H1 (cell line): ENCODE measurements at regions not wholly inside any gene's neighbourhood (a gene's known extent, or its start where the extent isn't known, plus 50 kb on each side); places are given as distances from the start of the nearest gene placed in this dataset.

ENCODE experiments used
- CTCF ChIA-PET: fragments of 300-600 bp; sonication (Branson Sonifier 250); formaldehyde crosslinking; loops from one replicate; lab custom pipeline; 2021; ENCODE audit not compliant: partially characterized antibody; lab: Charles Lee
- POLR2A ChIA-PET: fragments of 300-600 bp; sonication (Branson Sonifier 250); formaldehyde crosslinking; loops from one replicate; lab custom pipeline; 2021; ENCODE audit warnings: inconsistent platforms; ENCODE audit not compliant: partially characterized antibody; lab: Charles Lee
- DNase-seq, 2 experiments: peaks; one replicate each; pipeline versions ENCODE4 v3.0.0 to v3.0.0-alpha.2; 2010 to 2022; ENCODE audit warnings: low spot score in 2 of 2, low read depth in 1 of 2, mixed read lengths in 1 of 2
- FAIRE-seq: peaks from 2 replicates; lab custom pipeline; 2011; peaks lifted over from hg19 to GRCh38; lab: Jason Lieb, UNC
- H2AFZ ChIP-seq: 2 replicates; pipeline ENCODE4 v1.8.1; 2012; ENCODE audit warnings: low read length, inconsistent platforms
- H2AK5ac ChIP-seq: 2 replicates; pipeline ENCODE4 v1.6.1; 2013; ENCODE audit warnings: low read depth, low read length
- H2BK120ac ChIP-seq: replicated peaks from 2 replicates; pipeline ENCODE3; 2013; ENCODE audit warnings: low read depth, low read length, inconsistent platforms
- H2BK12ac ChIP-seq: 2 replicates; pipeline ENCODE4 v1.6.1; 2013; ENCODE audit warnings: low read depth, low read length
- H2BK15ac ChIP-seq: 2 replicates; pipeline ENCODE4 v1.6.1; 2013; ENCODE audit warnings: low read length
- H2BK20ac ChIP-seq: 2 replicates; pipeline ENCODE4 v1.6.1; 2013; ENCODE audit warnings: low read length
- H2BK5ac ChIP-seq: 2 replicates; pipeline ENCODE4 v1.6.1; 2013; ENCODE audit warnings: low read depth, low read length
- H3K14ac ChIP-seq: 2 replicates; pipeline ENCODE4 v1.6.1; 2013; ENCODE audit warnings: inconsistent platforms; ENCODE audit not compliant: insufficient read length
- H3K18ac ChIP-seq: 2 replicates; pipeline ENCODE4 v1.6.1; 2013; ENCODE audit warnings: low read length; ENCODE audit errors: extremely low read depth
- H3K23ac ChIP-seq: 2 replicates; pipeline ENCODE4 v1.6.1; 2013; ENCODE audit warnings: inconsistent platforms; ENCODE audit not compliant: insufficient read length
- H3K23me2 ChIP-seq: 2 replicates; pipeline ENCODE4 v1.6.1; 2013; ENCODE audit warnings: low read depth, low read length
- H3K27ac ChIP-seq: 2 replicates; pipeline ENCODE4 v1.6.1; 2011; ENCODE audit warnings: low read depth, low read length, inconsistent platforms
- H3K27me3 ChIP-seq, 4 experiments: replicated peaks in 1 of 4; 1 replicate in 1 of 4; 2 replicates in 3 of 4; pipeline versions ENCODE4 v1.6.1 to v1.8.1; 2011 to 2013; ENCODE audit warnings: low read length in 3 of 4, mild to moderate bottlenecking in 3 of 4, inconsistent platforms in 2 of 4, mixed read lengths in 2 of 4, moderate library complexity in 1 of 4; ENCODE audit not compliant: control insufficient read depth in 3 of 4, insufficient read depth in 3 of 4; ENCODE audit errors: extremely low read depth in 1 of 4
- H3K36me3 ChIP-seq, 4 experiments: 2 replicates each; pipeline versions ENCODE4 v1.6.1 to v1.8.1; 2011 to 2013; ENCODE audit warnings: mild to moderate bottlenecking in 4 of 4, low read length in 3 of 4, moderate library complexity in 2 of 4, control low read depth in 1 of 4, inconsistent platforms in 1 of 4; ENCODE audit not compliant: insufficient read depth in 4 of 4, control insufficient read depth in 2 of 4
- H3K4ac ChIP-seq: replicated peaks from 2 replicates; pipeline ENCODE3; 2013; ENCODE audit warnings: low read length, low read depth, mixed read lengths, inconsistent platforms; ENCODE audit not compliant: insufficient read length
- H3K4me1 ChIP-seq, 4 experiments: replicated peaks in 1 of 4; 1 replicate in 1 of 4; 2 replicates in 3 of 4; pipeline versions ENCODE4 v1.6.1 to v1.8.1; 2011 to 2013; ENCODE audit warnings: low read length in 3 of 4, inconsistent platforms in 2 of 4, mixed read lengths in 1 of 4; ENCODE audit not compliant: insufficient read depth in 4 of 4, control insufficient read depth in 3 of 4
- H3K4me2 ChIP-seq, 2 experiments: 2 replicates each; pipeline versions ENCODE4 v1.6.1 to v1.8.1; 2011 to 2013; ENCODE audit warnings: low read depth in 2 of 2, low read length in 2 of 2, control low read depth in 1 of 2, inconsistent platforms in 1 of 2, mild to moderate bottlenecking in 1 of 2; ENCODE audit not compliant: insufficient read depth in 1 of 2
- H3K4me3 ChIP-seq, 4 experiments: fragments of 200-600, 300-600 bp in 1 of 4; sonication (generic), shearing (Covaris generic), sonication (Bioruptor Twin) in 1 of 4; 2 replicates each; pipeline versions ENCODE4 v1.5.1 to v1.8.1; 2011 to 2016; ENCODE audit warnings: low read length in 4 of 4, low read depth in 3 of 4, control low read depth in 2 of 4, inconsistent platforms in 2 of 4, mild to moderate bottlenecking in 2 of 4, mixed read lengths in 1 of 4, moderate library complexity in 1 of 4; ENCODE audit not compliant: insufficient read depth in 2 of 4; ENCODE audit errors: extremely low read depth in 1 of 4
- H3K56ac ChIP-seq: replicated peaks from 2 replicates; pipeline ENCODE3; 2013; ENCODE audit warnings: low read depth, mild to moderate bottlenecking, mixed read lengths, low read length, inconsistent platforms; ENCODE audit not compliant: insufficient read length
- H3K79me1 ChIP-seq: 2 replicates; pipeline ENCODE4 v1.6.1; 2013; ENCODE audit warnings: low read depth, low read length, control low read depth
- H3K79me2 ChIP-seq, 2 experiments: 2 replicates each; pipeline versions ENCODE4 v1.6.1 to v1.8.1; 2012 to 2013; ENCODE audit warnings: low read length in 2 of 2, mild to moderate bottlenecking in 2 of 2, inconsistent platforms in 1 of 2; ENCODE audit not compliant: insufficient read depth in 2 of 2, control insufficient read depth in 1 of 2
- H3K9ac ChIP-seq, 4 experiments: replicated peaks in 1 of 4; 1 replicate in 1 of 4; 2 replicates in 3 of 4; pipeline versions ENCODE4 v1.6.1 to v1.8.1; 2011 to 2013; ENCODE audit warnings: low read depth in 3 of 4, low read length in 3 of 4, control low read depth in 2 of 4, mild to moderate bottlenecking in 2 of 4, moderate library complexity in 2 of 4, inconsistent platforms in 1 of 4; ENCODE audit errors: extremely low read depth in 1 of 4
- H3K9me3 ChIP-seq, 2 experiments: 2 replicates each; pipeline versions ENCODE4 v1.6.1 to v1.8.1; 2012 to 2013; ENCODE audit warnings: mild to moderate bottlenecking in 2 of 2, moderate library complexity in 2 of 2, control low read depth in 1 of 2, inconsistent platforms in 1 of 2, low read depth in 1 of 2, low read length in 1 of 2, mixed read lengths in 1 of 2; ENCODE audit not compliant: insufficient read depth in 2 of 2
- H4K20me1 ChIP-seq, 2 experiments: replicated peaks in 1 of 2; 2 replicates each; pipeline versions ENCODE3 to v1.8.1; 2011 to 2013; ENCODE audit warnings: inconsistent platforms in 2 of 2, low read length in 2 of 2, mild to moderate bottlenecking in 1 of 2; ENCODE audit not compliant: insufficient read depth in 2 of 2, control insufficient read depth in 1 of 2
- H4K5ac ChIP-seq: 2 replicates; pipeline ENCODE4 v1.6.1; 2013; ENCODE audit warnings: low read length, low read depth, mixed read lengths, inconsistent platforms; ENCODE audit not compliant: insufficient read length
- H4K8ac ChIP-seq: 2 replicates; pipeline ENCODE4 v1.8.0; 2013; ENCODE audit warnings: mild to moderate bottlenecking, moderate library complexity, low read length, inconsistent platforms; ENCODE audit not compliant: insufficient read depth; ENCODE audit errors: extremely low read depth
- H4K91ac ChIP-seq: replicated peaks from 2 replicates; pipeline ENCODE3; 2013; ENCODE audit warnings: low read length, mixed read lengths, inconsistent platforms; ENCODE audit not compliant: insufficient read length
- BRCA1 ChIP-seq: IDR thresholded peaks from 2 replicates; pipeline ENCODE4 v1.6.1; 2012; ENCODE audit warnings: low read depth, low read length, improper control_type of control experiment
- KDM1A ChIP-seq: fragments of 200-600, 300-600 bp; sonication (generic); IDR thresholded peaks from 2 replicates; pipeline ENCODE4 v1.7.1; 2016; ENCODE audit warnings: mild to moderate bottlenecking, low read length, borderline replicate concordance
- RNF2 ChIP-seq: fragments of 200-900, 300-1000 bp; sonication (generic); IDR thresholded peaks from 2 replicates; pipeline ENCODE4 v1.7.1; 2016; ENCODE audit warnings: borderline replicate concordance, low read depth, mild to moderate bottlenecking, antibody characterized with exemption, low read length; ENCODE audit not compliant: poor library complexity, severe bottlenecking; ENCODE audit errors: missing control alignments
- WGBS, 2 experiments: shearing (Covaris generic) in 1 of 2; methylation state at CpG; one replicate each; pipeline versions ENCODE4 v1.1.6 to v1.1.7; 2013 to 2015; ENCODE audit warnings: low lambda C conversion rate in 2 of 2, mixed read lengths in 2 of 2, inconsistent platforms in 1 of 2, low coverage in 1 of 2, missing lambda C conversion rate in 1 of 2; ENCODE audit not compliant: insufficient replicate concordance in 2 of 2, insufficient coverage in 1 of 2, insufficient read length in 1 of 2; ENCODE audit errors: extremely low coverage in 1 of 2, missing lambda C conversion rate in 1 of 2; 5-methylcytosine and 5-hydroxymethylcytosine counted together
- TF ChIP-seq, protein P1 (sequence below): IDR thresholded peaks from 2 replicates; pipeline ENCODE4 v1.6.1; 2012; ENCODE audit warnings: low read length, inconsistent platforms

- Histone ChIP-seq H3K27ac (no peak overlapping the region), H3K56ac (no peak overlapping the region), H4K5ac (no peak overlapping the region)
- TF ChIP-seq RNF2: no peak
- no peak for TF ChIP-seq BRCA1
- TF ChIP-seq KDM1A: no peak
- TF ChIP-seq, protein P1, sequence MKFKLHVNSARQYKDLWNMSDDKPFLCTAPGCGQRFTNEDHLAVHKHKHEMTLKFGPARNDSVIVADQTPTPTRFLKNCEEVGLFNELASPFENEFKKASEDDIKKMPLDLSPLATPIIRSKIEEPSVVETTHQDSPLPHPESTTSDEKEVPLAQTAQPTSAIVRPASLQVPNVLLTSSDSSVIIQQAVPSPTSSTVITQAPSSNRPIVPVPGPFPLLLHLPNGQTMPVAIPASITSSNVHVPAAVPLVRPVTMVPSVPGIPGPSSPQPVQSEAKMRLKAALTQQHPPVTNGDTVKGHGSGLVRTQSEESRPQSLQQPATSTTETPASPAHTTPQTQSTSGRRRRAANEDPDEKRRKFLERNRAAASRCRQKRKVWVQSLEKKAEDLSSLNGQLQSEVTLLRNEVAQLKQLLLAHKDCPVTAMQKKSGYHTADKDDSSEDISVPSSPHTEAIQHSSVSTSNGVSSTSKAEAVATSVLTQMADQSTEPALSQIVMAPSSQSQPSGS: no peak
These were observed 247.3 kb downstream of the ETV1 start for GRCh38 chr7:13742126-13742525.

More at GRCh38 chr7:13742126-13742525, 247.3 kb downstream of the ETV1 start:
- Histone ChIP-seq H3K36me3 (no peaks in the 10 kb centered on the region), H3K4me2 (no peak overlapping the region), H3K9me3 (no peaks in the 10 kb centered on the region), H4K91ac (no peak overlapping the region), H3K79me2 (no peaks in the 10 kb centered on the region), H2BK5ac (no peak overlapping the region), H2AFZ (no peak overlapping the region), H4K20me1 (no peaks in the 10 kb centered on the region), H2BK20ac (no peak overlapping the region), H3K9ac (no peak overlapping the region), H3K27me3 (no peaks in the 10 kb centered on the region), H3K23ac (no peak overlapping the region), H2BK12ac (no peak overlapping the region), H3K18ac (no peak overlapping the region), H3K23me2 (no peaks in the 10 kb centered on the region), H3K4me1 (no peaks in the 10 kb centered on the region), H3K14ac (no peak overlapping the region), H2BK120ac (no peak overlapping the region), H3K4me3 (no peak overlapping the region), H3K4ac (no peak overlapping the region), H2BK15ac (no peak overlapping the region), H3K79me1 (no peaks in the 10 kb centered on the region), H2AK5ac (no peak overlapping the region), H4K8ac (no peak overlapping the region)
- POLR2A ChIA-PET: no interaction called here
- 92% methylated on average over 2 of the region's 2 CpGs; no CpG with 5 or more reads in 1 of the 2 experiments for WGBS, 2 experiments
- DNase-seq (peak in 1 of 2 experiments; percentile 9), FAIRE-seq (no peak)
- CTCF ChIA-PET: interaction anchor here (0.8 to 2.7 kb wide), 20 partner anchors 12 to 467 kb away, joined by 3 to 15 read pairs (median 3); no protein-coding TSS in a partner anchor
